ENCODE measurements at regions not wholly inside any gene's neighbourhood (a gene's known extent, or its start where the extent isn't known, plus 50 kb on each side); places are given as distances from the start of the nearest gene placed in this dataset.
A peak's percentile ranks its signal among the peaks of the same experiment; 100 is the strongest.

- peak; percentile 27 for DNase-seq (ENCODE audit: low read depth)
These were observed 51.2 kb upstream of the UBR2 start for GRCh38 chr6:42512579-42512978.

- DNase-seq (ENCODE audit: low read depth) = peak; percentile 29
These were observed 51.9 kb upstream of the UBR2 start for GRCh38 chr6:42511803-42512422.

- DNase-seq (ENCODE audit: low read depth) = no peak
These were observed 53.0 kb upstream of the UBR2 start for GRCh38 chr6:42510795-42511194.

- peak; percentile 13 for DNase-seq (ENCODE audit: low read depth)
These were observed 54.1 kb upstream of the UBR2 start for GRCh38 chr6:42509765-42510164.

GRCh38 chr6:42509256-42509655, 54.6 kb upstream of the UBR2 start:
- peak; percentile 65 for DNase-seq (ENCODE audit: low read depth)

- DNase-seq (ENCODE audit: low read depth) = peak; percentile 80
These were observed 55.9 kb upstream of the UBR2 start for GRCh38 chr6:42507901-42508300.

- DNase-seq (ENCODE audit: low read depth) = peak; percentile 20
These were observed 55.5 kb upstream of the TRERF1 start for GRCh38 chr6:42507195-42507594.

- no peak for DNase-seq (ENCODE audit: low read depth)
These were observed 54.3 kb upstream of the TRERF1 start for GRCh38 chr6:42506070-42506469.

GRCh38 chr6:42505385-42505718, 53.6 kb upstream of the TRERF1 start:
- DNase-seq (ENCODE audit: low read depth) = peak; percentile 80

- DNase-seq (ENCODE audit: low read depth) = no peak
These were observed 52.2 kb upstream of the TRERF1 start for GRCh38 chr6:42503894-42504293.

GRCh38 chr6:42502990-42503389, 51.3 kb upstream of the TRERF1 start:
- no peak for DNase-seq (ENCODE audit: low read depth)

GRCh38 chr6:42502127-42502526, 50.4 kb upstream of the TRERF1 start:
- peak; percentile 38 for DNase-seq (ENCODE audit: low read depth)
